GM18867 (cell line): ENCODE measurements at regions not wholly inside any gene's neighbourhood (a gene's known extent, or its start where the extent isn't known, plus 50 kb on each side); places are given as distances from the start of the nearest gene placed in this dataset.
A peak's percentile ranks its signal among the peaks of the same experiment; 100 is the strongest.

Experiments
- ATAC-seq: cut with Tn5 transposase; IDR thresholded peaks from one replicate; pipeline ENCODE4 v1.9.1; 2021; ENCODE audit warnings: mild to moderate bottlenecking, moderate library complexity; ENCODE audit not compliant: unreplicated experiment

- ATAC-seq: no peak
Observed at GRCh38 chr2:126175222-126175621, 480.7 kb upstream of the GYPC start.

DNA sequence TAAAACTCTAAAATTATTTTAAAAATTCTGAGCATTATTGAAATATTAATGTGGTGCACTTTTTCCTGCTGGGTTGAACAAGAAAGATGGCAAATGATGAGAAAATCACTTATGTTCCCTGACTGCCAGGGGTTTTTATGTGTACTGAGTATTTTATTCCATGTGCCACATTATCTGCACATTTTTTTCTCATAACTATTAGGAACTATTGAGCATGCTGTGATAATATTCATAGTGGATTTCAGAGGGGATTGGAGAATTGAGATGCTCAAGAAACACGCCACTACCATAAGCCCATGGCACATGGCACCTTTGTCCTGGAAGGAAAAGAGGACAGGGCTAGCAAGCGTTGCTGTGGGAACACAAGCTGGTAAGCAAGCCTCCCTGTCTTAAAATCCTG, 478.5 kb upstream of the GYPC start:
- ATAC-seq: no peak

- ATAC-seq: no peak
Observed at GRCh38 chr2:126187668-126188067, 468.3 kb upstream of the GYPC start.

DNA sequence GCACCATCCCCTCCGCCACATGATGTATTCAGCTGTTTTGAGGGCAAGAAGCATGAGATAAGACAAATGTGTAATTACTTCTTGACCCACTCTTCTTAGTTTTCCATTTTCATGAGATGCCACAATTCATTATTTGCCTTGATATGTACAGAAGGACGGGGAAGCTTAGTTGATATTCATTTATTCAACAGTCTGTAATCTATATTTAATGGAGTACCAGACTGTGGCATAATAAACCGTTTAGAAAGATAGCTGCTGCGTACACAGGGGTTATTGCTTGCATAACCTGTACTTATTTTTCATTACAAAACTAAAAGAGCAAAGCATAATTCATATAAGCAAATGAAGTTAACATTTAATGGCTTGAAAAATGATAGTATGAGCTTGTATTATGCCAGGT, 466.4 kb upstream of the GYPC start:
- ATAC-seq: no peak

GRCh38 chr2:126200538-126200937, 455.4 kb upstream of the GYPC start:
- no peak for ATAC-seq

DNA sequence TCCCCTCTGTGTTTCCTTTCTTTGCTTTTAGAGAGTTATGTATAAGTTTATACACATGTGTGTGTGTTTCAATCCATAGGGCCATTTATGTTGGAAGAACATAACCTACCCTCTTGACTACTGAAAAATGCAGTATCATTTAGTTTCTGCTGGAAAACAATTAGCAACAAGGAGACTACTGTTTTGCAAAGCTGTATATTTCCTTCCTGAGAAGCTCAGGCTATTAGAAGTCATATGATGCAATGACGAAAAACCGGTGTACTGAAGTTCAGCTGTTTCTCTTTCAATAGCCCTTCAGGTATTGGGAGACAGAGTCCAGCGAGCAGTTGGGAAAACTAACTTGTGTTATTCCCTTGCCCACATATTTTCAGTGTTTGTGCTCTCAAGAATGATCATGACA, 447.7 kb upstream of the GYPC start:
- no peak for ATAC-seq

DNA sequence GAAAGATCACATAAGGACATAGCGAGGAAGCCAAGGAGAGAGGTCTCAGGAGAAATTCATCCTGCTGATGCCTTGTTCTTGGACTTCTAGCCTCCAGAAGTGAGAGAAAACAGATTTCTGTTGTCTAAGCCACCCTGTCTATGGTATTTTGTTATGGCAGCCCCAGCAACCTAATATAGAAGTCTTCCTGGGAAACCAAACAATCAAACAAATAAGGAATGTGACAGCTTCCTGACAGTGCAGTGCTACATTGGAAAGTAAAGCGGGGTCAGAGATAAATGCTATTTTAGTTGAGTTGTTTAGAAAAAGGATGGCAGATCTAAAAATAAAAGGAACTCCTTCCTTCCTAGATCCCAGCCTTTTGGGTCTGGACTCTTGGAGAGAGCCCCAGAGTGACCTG, 443.2 kb upstream of the GYPC start:
- ATAC-seq: no peak

DNA sequence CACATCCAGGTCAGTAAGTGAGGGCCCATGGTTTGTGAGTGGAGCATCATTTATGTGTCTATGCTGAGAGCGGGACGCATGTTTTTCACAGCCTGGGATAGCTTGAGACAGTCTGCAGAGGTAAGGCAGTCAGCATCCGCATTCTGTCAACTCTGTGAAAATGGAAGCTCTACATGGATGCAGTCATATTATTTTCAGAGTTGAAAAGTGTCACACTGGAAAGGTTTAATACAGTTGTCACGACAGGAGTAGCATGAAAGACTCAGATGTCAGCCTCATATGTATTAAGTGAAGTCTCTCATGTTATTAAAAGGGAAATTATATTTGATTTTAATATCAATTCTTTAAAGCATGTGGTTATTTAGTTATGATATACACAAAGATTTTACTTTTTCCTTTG, 436.9 kb upstream of the GYPC start:
- no peak for ATAC-seq

DNA sequence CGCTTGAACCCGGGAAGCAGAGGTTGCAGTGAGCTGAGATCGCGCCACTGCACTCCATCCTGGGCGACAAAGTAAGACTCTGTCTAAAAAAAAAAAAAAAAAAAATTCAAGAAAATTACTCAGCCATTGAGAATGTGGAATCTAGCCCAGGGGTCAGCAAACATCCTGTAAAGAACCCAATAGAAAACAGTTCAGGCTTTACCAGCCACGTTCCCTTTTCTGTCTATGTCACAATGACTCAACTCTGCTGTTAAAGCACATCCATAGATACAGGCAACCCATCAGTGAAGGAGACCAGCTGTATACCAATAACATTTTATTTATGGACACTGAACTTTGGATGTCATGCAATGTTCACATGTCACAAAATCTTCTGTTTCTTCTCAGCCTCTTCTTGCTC, 435.6 kb upstream of the GYPC start:
- no peak for ATAC-seq

DNA sequence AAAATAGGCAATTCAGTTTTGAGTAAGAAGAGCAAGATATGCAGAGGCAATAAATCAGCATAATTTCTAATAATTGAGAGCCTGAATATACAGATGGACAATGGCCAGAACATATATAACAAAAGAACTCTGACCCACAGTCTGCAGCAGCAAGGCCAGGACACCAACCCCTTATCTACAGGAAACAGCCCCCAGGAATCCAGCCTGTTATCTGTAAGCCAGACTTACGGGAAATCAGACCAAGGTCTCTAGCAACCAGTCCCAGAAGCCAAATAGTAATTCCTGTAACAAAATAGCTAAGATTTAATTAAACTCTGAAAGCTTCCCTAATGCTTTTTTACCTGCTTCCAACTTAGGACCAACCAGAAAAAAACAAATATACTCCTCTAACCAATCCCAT, 434.5 kb upstream of the GYPC start:
- ATAC-seq: no peak

GRCh38 chr2:126222278-126222677, 433.7 kb upstream of the GYPC start:
- no peak for ATAC-seq

- no peak for ATAC-seq
Observed at GRCh38 chr2:126224776-126225175, 431.2 kb upstream of the GYPC start.

DNA sequence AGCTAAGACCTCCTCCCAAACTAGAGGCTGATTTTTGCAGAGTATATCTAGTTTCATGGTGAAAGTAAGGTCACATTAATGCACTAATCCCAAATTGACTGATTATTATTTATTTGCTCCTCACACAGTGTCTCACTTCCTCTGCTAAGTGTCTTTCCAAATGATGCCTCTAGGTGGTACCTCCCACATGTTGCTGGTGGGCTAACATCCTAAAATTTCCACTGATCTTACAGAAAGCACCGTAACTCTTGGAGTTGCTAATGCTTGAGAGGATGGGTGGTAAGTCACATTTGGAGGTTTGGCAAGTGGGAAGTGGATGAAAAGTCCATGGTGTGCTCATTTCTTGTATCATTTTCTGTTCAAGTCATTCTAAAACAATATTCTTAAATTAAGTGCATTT, 428.7 kb upstream of the GYPC start:
- no peak for ATAC-seq

DNA sequence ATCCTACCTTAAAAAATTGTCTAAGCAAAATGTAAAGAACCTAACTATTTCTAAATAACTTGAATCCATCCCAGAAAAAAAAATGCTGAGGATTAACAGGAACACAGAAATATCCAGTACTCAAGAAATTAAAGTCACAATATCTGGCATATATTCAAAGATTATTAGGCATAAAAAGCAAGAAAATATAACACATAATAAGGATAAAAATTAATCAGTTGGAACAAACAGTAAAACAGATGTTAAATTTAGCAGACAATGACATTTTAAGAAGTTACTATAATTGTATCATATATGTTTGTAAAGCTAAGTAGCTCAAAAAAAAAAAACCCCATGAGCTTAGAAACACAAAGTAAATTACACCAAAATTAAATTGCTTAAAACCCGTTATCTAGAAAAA, 427.4 kb upstream of the GYPC start:
- ATAC-seq: no peak

DNA sequence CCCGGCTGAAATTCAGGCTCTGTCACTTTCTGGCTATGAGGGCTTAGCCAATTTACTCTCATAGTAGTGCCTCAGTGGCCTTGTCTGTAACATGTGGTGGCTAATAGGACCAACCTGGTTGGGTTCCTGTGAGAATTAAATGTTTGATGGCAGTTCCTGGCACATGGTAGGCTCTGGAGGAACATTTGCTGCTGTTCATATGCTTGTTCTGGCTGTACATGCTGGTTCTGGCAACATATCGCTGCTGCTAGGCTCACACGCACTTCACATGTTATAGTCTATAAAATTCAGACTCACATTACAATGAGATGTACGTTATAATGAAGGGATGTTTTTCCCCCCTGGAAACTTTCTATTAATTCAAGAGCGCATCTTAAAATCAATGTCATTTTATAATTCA, 417.7 kb upstream of the GYPC start:
- ATAC-seq: no peak

DNA sequence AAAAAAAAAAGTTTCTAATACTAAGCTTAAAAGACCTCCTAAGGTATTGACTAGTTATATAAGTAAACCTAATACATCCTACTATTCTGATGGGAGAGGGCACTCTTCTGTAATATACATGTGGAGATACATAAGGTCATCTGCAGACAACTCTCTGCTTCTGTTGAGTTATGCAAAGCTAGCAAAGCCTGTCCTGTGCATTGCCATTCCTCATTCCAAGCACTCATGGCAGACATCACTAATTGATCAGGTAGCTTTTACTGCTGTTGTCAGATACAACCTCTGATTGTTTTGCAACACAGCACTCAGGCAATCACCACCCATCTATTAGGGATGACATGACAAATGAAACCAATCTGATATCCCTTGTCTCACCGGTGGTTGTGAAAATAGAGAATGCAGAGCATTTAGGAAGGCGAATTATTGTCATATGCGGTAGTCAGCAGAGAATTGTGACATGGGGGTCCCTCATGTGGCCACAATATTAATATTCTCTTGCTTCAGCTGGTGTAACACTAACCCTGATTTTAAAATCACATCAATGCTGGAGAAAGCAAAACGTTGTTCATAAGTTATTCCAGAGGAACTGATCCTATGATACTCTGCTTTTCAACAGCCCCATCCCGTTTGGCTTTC, 416.5 kb upstream of the GYPC start:
- ATAC-seq: no peak

- no peak for ATAC-seq
Observed at GRCh38 chr2:126241001-126241400, 415.0 kb upstream of the GYPC start.

DNA sequence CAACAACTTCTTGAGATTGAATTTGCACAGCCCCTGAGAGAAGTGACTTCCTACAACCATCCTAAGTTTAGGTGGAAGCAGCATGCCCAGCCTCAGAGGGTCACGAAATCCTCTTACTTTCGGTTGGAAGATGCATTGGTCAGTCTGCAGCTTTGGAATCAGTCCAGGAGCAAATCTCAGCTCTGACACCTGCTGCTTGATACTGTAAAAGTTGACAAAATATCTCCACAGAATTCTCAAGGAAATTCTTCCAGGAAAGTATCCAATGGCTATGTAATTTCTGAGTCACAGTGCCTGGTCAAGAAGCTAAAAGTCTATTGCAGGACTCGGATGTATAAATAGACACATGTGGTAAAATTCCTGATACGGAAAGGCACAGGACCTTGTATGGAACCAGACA, 414.5 kb upstream of the GYPC start:
- no peak for ATAC-seq

- ATAC-seq: peak; percentile 73
Observed at GRCh38 chr2:126244937-126245336, 411.0 kb upstream of the GYPC start.

DNA sequence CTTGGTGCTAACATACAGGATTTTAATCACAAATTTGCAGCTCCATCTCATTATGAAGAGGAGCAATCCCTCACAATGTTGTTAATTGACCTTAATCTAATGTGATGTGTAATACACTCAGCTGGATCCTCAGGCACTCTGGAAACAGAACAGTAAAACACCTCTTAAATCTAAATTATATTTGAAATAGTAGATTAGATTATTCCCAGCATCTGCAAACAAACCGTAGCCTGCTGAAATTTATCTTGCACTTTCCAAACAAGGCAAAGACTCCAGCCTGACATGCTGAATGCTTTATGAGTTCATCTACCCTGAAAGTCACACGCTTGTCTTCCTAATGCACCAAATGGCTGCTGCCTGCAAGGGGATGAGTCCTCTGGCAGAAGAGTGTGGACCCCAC, 402.3 kb upstream of the GYPC start:
- no peak for ATAC-seq

DNA sequence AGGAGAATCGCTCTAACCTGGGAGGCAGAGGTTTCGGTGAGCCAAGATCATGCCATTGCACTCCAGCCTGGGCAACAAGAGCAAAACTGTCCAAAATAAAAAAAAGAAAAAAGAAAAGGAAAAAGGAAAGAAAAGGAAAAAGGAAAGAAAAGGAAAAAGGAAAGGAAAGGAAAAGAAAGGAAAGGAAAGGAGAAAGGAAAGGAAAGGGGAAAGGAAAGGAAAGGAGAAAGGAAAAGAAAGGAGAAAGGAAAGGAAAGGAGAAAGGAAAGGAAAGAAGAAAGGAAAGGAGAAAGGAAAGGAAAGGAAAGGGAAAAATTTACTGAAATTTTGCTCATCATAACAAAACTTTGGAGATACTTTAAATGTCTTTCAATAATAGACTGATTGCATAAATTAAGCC, 391.3 kb upstream of the GYPC start:
- ATAC-seq: no peak

DNA sequence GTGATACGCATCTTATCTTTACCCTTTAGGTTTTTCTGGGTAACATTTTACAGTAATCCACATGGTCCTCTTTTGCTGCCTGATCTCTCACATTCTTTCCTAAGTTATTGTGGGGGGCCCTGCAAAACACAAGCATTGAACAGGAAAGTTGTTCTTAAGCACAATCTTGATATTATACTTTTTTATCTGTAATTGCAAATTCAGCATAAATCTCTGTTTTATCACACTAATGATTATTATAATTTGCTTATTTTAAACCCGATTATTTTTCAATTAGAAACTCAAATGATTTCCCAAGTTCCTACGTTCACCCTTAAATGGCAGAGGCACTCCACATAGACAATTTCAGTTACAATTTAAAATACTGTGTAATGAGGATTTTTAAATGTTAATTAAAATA, 386.0 kb upstream of the GYPC start:
- no peak for ATAC-seq

GRCh38 chr2:126270587-126270986, 385.4 kb upstream of the GYPC start:
- ATAC-seq: no peak

- no peak for ATAC-seq
Observed at GRCh38 chr2:126272401-126272800, 383.6 kb upstream of the GYPC start.
